ENCODE measurements at regions not wholly inside any gene's neighbourhood (a gene's known extent, or its start where the extent isn't known, plus 50 kb on each side); places are given as distances from the start of the nearest gene placed in this dataset.

DNA sequence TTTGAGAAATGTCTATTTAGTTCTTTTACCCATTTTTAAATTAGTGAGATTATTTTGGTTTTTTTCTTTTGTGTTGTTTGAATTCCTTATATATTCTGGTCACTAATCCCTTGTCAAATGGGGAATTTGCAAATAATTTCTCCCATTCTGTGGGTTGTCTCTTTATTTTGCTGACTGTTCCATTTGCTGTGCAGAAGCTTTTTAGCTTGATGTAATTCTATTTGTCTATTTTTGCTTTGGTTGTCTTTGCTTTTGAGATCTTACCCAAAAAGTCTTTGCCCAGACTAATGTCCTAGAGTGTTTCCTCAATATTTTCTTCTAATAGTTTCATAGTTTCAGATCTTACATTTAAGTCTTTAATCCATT lies 472.9 kb downstream of the TBL1XR1 start:
- no peaks in the 10 kb centered on the region for H3K9me3 ChIP-seq
- no peak overlapping the region for H3K27ac ChIP-seq
- no peak overlapping the region for H3K4me3 ChIP-seq
- TF ChIP-seq POLR2AphosphoS5 (IDR thresholded peaks at IDR 0.05) (no peak), POLR2A (IDR thresholded peaks at IDR 0.05) (no peak), EP300 (IDR thresholded peaks at IDR 0.05) (no peak), CTCF (IDR thresholded peaks at IDR 0.05) (no peak)
- no peaks in the 10 kb centered on the region for H3K27me3 ChIP-seq
- H3K4me1 ChIP-seq, result no peaks in the 10 kb centered on the region
- H3K36me3 ChIP-seq, result no peaks in the 10 kb centered on the region
- ATAC-seq, result no peak

- H3K4me1 ChIP-seq, result no peaks in the 10 kb centered on the region
- H3K4me3 ChIP-seq, result no peak overlapping the region
- H3K36me3 ChIP-seq, result no peaks in the 10 kb centered on the region
- H3K27ac ChIP-seq, result no peak overlapping the region
- H3K9me3 ChIP-seq, result no peaks in the 10 kb centered on the region
- no peaks in the 10 kb centered on the region for H3K27me3 ChIP-seq
- ATAC-seq, result no peak
- no peak for TF ChIP-seq POLR2A (IDR thresholded peaks at IDR 0.05)
- no peak for TF ChIP-seq POLR2AphosphoS5 (IDR thresholded peaks at IDR 0.05)
- no peak for TF ChIP-seq EP300 (IDR thresholded peaks at IDR 0.05)
- no peak for TF ChIP-seq CTCF (IDR thresholded peaks at IDR 0.05)
These were observed 473.4 kb downstream of the TBL1XR1 start for GRCh38 chr3:176723758-176724393.

DNA sequence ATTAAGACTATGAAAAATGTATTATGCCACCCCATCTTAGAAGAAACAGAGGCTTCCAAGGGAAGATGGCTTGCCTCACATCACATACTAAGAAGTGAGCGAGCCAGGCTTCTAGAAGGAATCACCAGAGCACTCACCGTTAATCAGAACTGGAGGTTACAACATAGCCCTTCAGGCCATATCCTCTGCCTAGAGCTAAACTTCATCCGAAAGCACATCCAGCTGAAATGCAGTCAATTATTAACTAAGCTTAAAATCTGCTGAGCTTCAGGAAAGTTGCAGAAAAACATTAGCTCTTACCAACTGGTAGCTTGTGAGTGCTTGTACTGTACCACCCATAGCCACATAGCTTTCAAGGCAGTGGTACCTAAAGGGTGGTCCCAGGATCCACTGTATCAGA lies 483.2 kb downstream of the TBL1XR1 start:
- H3K9me3 ChIP-seq, result no peaks in the 10 kb centered on the region
- ATAC-seq, result no peak
- no peaks in the 10 kb centered on the region for H3K27me3 ChIP-seq
- no peak overlapping the region for H3K4me3 ChIP-seq
- H3K36me3 ChIP-seq, result no peaks in the 10 kb centered on the region
- H3K27ac ChIP-seq, result no peak overlapping the region
- TF ChIP-seq CTCF (IDR thresholded peaks at IDR 0.05), result no peak
- no peak for TF ChIP-seq POLR2AphosphoS5 (IDR thresholded peaks at IDR 0.05)
- TF ChIP-seq EP300 (IDR thresholded peaks at IDR 0.05), result no peak
- no peak for TF ChIP-seq POLR2A (IDR thresholded peaks at IDR 0.05)
- no peaks in the 10 kb centered on the region for H3K4me1 ChIP-seq
- WGBS, 2 donors (ENCODE audit: low coverage in 1 of 2), result 85% methylated on average over 3 of the region's 3 CpGs; no CpG with 5 or more reads in 1 of the 2 donors

DNA sequence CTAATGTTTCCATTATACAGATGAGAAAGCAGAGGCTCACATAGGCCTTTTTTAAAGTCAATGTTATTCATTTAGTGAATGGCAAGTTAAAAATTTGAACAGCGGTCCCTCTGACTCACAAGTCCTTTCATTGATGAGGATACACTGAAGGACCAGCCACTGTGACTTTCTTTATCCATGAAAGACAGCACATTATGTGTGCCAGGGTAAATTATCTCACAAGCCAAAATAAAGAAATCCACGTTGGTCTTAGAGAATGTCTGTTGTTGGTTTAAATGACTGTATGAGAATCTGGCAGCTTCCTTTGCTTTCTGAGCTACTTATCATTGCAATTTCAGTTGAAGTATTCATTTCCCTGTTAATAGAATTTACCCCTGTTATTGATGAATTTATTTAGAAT lies 485.1 kb downstream of the TBL1XR1 start:
- Histone ChIP-seq H3K27ac (no peak overlapping the region), H3K4me1 (no peaks in the 10 kb centered on the region), H3K27me3 (no peaks in the 10 kb centered on the region), H3K9me3 (peaks cover 0 to 4% (median 0%) of the 10 kb centered on the region in 3 donors), H3K4me3 (no peak overlapping the region), H3K36me3 (no peaks in the 10 kb centered on the region)
- no peak for ATAC-seq
- TF ChIP-seq POLR2AphosphoS5 (IDR thresholded peaks at IDR 0.05) (no peak), POLR2A (IDR thresholded peaks at IDR 0.05) (no peak), CTCF (IDR thresholded peaks at IDR 0.05) (no peak), EP300 (IDR thresholded peaks at IDR 0.05) (no peak)
- WGBS, 2 donors (ENCODE audit: low coverage in 1 of 2), result 58 to 61% methylated on average over 2 of the region's 2 CpGs

DNA sequence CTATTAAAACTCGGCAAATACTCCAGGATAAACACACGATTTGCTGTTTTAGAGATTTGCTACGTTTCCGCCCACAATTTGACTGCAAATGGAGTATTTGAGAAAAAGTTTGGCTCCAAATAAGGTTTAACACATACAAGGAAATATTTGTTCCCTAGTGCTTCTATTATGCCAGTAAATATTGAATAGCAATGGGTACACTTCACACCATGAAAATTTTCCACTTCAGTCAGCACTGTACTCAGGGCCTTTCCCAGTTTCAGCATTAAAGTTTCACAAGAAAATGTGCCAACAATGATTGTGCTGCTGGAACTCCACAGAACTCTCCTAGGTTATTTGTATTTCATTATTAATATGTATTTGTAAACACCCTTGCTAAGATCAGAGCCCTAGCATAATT lies 498.0 kb downstream of the TBL1XR1 start:
- no peaks in the 10 kb centered on the region for H3K4me1 ChIP-seq
- WGBS, 2 donors (ENCODE audit: low coverage in 1 of 2), result 43 to 61% methylated on average over 4 of the region's 4 CpGs
- no peak for TF ChIP-seq POLR2AphosphoS5 (IDR thresholded peaks at IDR 0.05)
- no peak for TF ChIP-seq POLR2A (IDR thresholded peaks at IDR 0.05)
- no peak for TF ChIP-seq EP300 (IDR thresholded peaks at IDR 0.05)
- no peak for TF ChIP-seq CTCF (IDR thresholded peaks at IDR 0.05)
- no peak for ATAC-seq
- no peaks in the 10 kb centered on the region for H3K9me3 ChIP-seq
- H3K27ac ChIP-seq, result no peak overlapping the region
- H3K4me3 ChIP-seq, result no peak overlapping the region
- no peaks in the 10 kb centered on the region for H3K36me3 ChIP-seq
- no peaks in the 10 kb centered on the region for H3K27me3 ChIP-seq

Measured in gastroesophageal sphincter (tissue), 4 donors.